OCI-LY3 (cell line): ENCODE measurements at regions not wholly inside any gene's neighbourhood (a gene's known extent, or its start where the extent isn't known, plus 50 kb on each side); places are given as distances from the start of the nearest gene placed in this dataset.

ENCODE experiments used
- CTCF ChIP-seq: fragments of 200-600, 300-600 bp; sonication (generic); IDR thresholded peaks from 2 replicates; pipeline ENCODE4 v1.5.1; 2014; ENCODE audit warnings: antibody characterized with exemption, low read length, low read depth
- EZH2phosphoT487 ChIP-seq: fragments of 200-600 bp; shearing (Covaris generic); IDR thresholded peaks from 2 replicates; pipeline ENCODE4 v1.6.1; 2018; ENCODE audit warnings: antibody characterized with exemption, mixed run types, low read depth

- TF ChIP-seq EZH2phosphoT487 (no peak), CTCF (no peak)
Observed at GRCh38 chr21:38691631-38692030, 114.1 kb upstream of the ETS2 start.
